GM18505 (cell line): ENCODE measurements at regions not wholly inside any gene's neighbourhood (a gene's known extent, or its start where the extent isn't known, plus 50 kb on each side); places are given as distances from the start of the nearest gene placed in this dataset.

ENCODE experiments used
- ATAC-seq: cut with Tn5 transposase; IDR thresholded peaks from one replicate; pipeline ENCODE4 v1.9.1; 2021; ENCODE audit not compliant: unreplicated experiment
- POLR2A ChIP-seq: IDR thresholded peaks from 4 replicates; pipeline ENCODE4 v1.6.1; 2011; ENCODE audit warnings: borderline replicate concordance; ENCODE audit not compliant: insufficient read depth, insufficient read length; ENCODE audit errors: extremely low read depth

GRCh38 chr11:92916299-92916698, 53.2 kb upstream of the MTNR1B start:
- TF ChIP-seq POLR2A, result no peak
- ATAC-seq, result no peak

GRCh38 chr11:92917927-92918326, 51.5 kb upstream of the MTNR1B start:
- no peak for TF ChIP-seq POLR2A
- no peak for ATAC-seq

GRCh38 chr11:92919048-92919447, 50.4 kb upstream of the MTNR1B start:
- ATAC-seq, result no peak
- no peak for TF ChIP-seq POLR2A
